ENCODE measurements at regions not wholly inside any gene's neighbourhood (a gene's known extent, or its start where the extent isn't known, plus 50 kb on each side); places are given as distances from the start of the nearest gene placed in this dataset.
"Not testable (repeated sequence)": the region's sequence is repeated elsewhere in the genome, so short reads cannot be mapped to it uniquely, and the experiment has no call there.

- H3K9me3 Mint-ChIP-seq (ENCODE audit: low read depth, unreplicated experiment): no peaks in the 10 kb centered on the region
- no peak overlapping the region for H3K4me3 Mint-ChIP-seq (ENCODE audit: low read depth, unreplicated experiment)
- no peaks in the 10 kb centered on the region for H3K27me3 Mint-ChIP-seq (ENCODE audit: unreplicated experiment)
- CTCF ChIA-PET: no interaction called here
- intact Hi-C loops (cut with micrococcal nuclease; ENCODE audit: unreplicated experiment): no loop called here
- no TSS peak for BruUV-seq (replicated peaks)
- H3K4me1 Mint-ChIP-seq (ENCODE audit: low read depth, unreplicated experiment): no peaks in the 10 kb centered on the region
- H3K36me3 Mint-ChIP-seq (ENCODE audit: insufficient read depth, unreplicated experiment): no peaks in the 10 kb centered on the region
- H3K27ac Mint-ChIP-seq (ENCODE audit: unreplicated experiment): no peak overlapping the region
- DNase-seq: no peak
- TF ChIP-seq CTCF (IDR thresholded peaks at IDR 0.05; ENCODE audit: unreplicated experiment): no peak
Measured at GRCh38 chr15:20271647-20272046, 270.0 kb downstream of the GOLGA6L6 start.

GRCh38 chr15:20269956-20270355, 271.6 kb downstream of the GOLGA6L6 start:
- DNase-seq; H3K36me3 Mint-ChIP-seq (ENCODE audit: insufficient read depth, unreplicated experiment); H3K4me3 Mint-ChIP-seq (ENCODE audit: low read depth, unreplicated experiment); intact Hi-C loops (cut with micrococcal nuclease; ENCODE audit: unreplicated experiment); BruUV-seq (replicated peaks); H3K9me3 Mint-ChIP-seq (ENCODE audit: low read depth, unreplicated experiment); H3K4me1 Mint-ChIP-seq (ENCODE audit: low read depth, unreplicated experiment); CTCF ChIA-PET; H3K27me3 Mint-ChIP-seq (ENCODE audit: unreplicated experiment); H3K27ac Mint-ChIP-seq (ENCODE audit: unreplicated experiment): not testable (repeated sequence)

GRCh38 chr15:20267996-20268395, 273.6 kb downstream of the GOLGA6L6 start:
- intact Hi-C loops (cut with micrococcal nuclease; ENCODE audit: unreplicated experiment); H3K27me3 Mint-ChIP-seq (ENCODE audit: unreplicated experiment); BruUV-seq (replicated peaks): not testable (repeated sequence)

GRCh38 chr15:20267051-20267730, 274.4 kb downstream of the GOLGA6L6 start:
- intact Hi-C loops (cut with micrococcal nuclease; ENCODE audit: unreplicated experiment); H3K9me3 Mint-ChIP-seq (ENCODE audit: low read depth, unreplicated experiment); H3K36me3 Mint-ChIP-seq (ENCODE audit: insufficient read depth, unreplicated experiment); H3K4me3 Mint-ChIP-seq (ENCODE audit: low read depth, unreplicated experiment); DNase-seq; BruUV-seq (replicated peaks); CTCF ChIA-PET; H3K27me3 Mint-ChIP-seq (ENCODE audit: unreplicated experiment); H3K4me1 Mint-ChIP-seq (ENCODE audit: low read depth, unreplicated experiment); H3K27ac Mint-ChIP-seq (ENCODE audit: unreplicated experiment): not testable (repeated sequence)

More at GRCh38 chr15:20267996-20268395, 273.6 kb downstream of the GOLGA6L6 start:
- H3K4me3 Mint-ChIP-seq (ENCODE audit: low read depth, unreplicated experiment); H3K4me1 Mint-ChIP-seq (ENCODE audit: low read depth, unreplicated experiment); CTCF ChIA-PET; H3K9me3 Mint-ChIP-seq (ENCODE audit: low read depth, unreplicated experiment); H3K27ac Mint-ChIP-seq (ENCODE audit: unreplicated experiment); H3K36me3 Mint-ChIP-seq (ENCODE audit: insufficient read depth, unreplicated experiment); DNase-seq: not testable (repeated sequence)

- H3K4me3 Mint-ChIP-seq (ENCODE audit: low read depth, unreplicated experiment); BruUV-seq (replicated peaks); CTCF ChIA-PET; H3K36me3 Mint-ChIP-seq (ENCODE audit: insufficient read depth, unreplicated experiment); H3K27me3 Mint-ChIP-seq (ENCODE audit: unreplicated experiment); H3K4me1 Mint-ChIP-seq (ENCODE audit: low read depth, unreplicated experiment); H3K27ac Mint-ChIP-seq (ENCODE audit: unreplicated experiment); intact Hi-C loops (cut with micrococcal nuclease; ENCODE audit: unreplicated experiment); DNase-seq; H3K9me3 Mint-ChIP-seq (ENCODE audit: low read depth, unreplicated experiment): not testable (repeated sequence)
Measured at GRCh38 chr15:20265710-20266109, 275.9 kb downstream of the GOLGA6L6 start.

- intact Hi-C loops (cut with micrococcal nuclease; ENCODE audit: unreplicated experiment); H3K27ac Mint-ChIP-seq (ENCODE audit: unreplicated experiment); H3K4me3 Mint-ChIP-seq (ENCODE audit: low read depth, unreplicated experiment); DNase-seq; H3K27me3 Mint-ChIP-seq (ENCODE audit: unreplicated experiment); H3K36me3 Mint-ChIP-seq (ENCODE audit: insufficient read depth, unreplicated experiment); CTCF ChIA-PET; H3K9me3 Mint-ChIP-seq (ENCODE audit: low read depth, unreplicated experiment); H3K4me1 Mint-ChIP-seq (ENCODE audit: low read depth, unreplicated experiment); BruUV-seq (replicated peaks): not testable (repeated sequence)
Measured at GRCh38 chr15:20261321-20262280, 280.0 kb downstream of the GOLGA6L6 start.

- H3K36me3 Mint-ChIP-seq (ENCODE audit: insufficient read depth, unreplicated experiment); BruUV-seq (replicated peaks); H3K27me3 Mint-ChIP-seq (ENCODE audit: unreplicated experiment); intact Hi-C loops (cut with micrococcal nuclease; ENCODE audit: unreplicated experiment); DNase-seq; H3K9me3 Mint-ChIP-seq (ENCODE audit: low read depth, unreplicated experiment); H3K4me1 Mint-ChIP-seq (ENCODE audit: low read depth, unreplicated experiment); H3K4me3 Mint-ChIP-seq (ENCODE audit: low read depth, unreplicated experiment); CTCF ChIA-PET; H3K27ac Mint-ChIP-seq (ENCODE audit: unreplicated experiment): not testable (repeated sequence)
Measured at GRCh38 chr15:20260650-20261049, 280.9 kb downstream of the GOLGA6L6 start.

GRCh38 chr15:20259559-20260190, 281.9 kb downstream of the GOLGA6L6 start:
- DNase-seq; H3K9me3 Mint-ChIP-seq (ENCODE audit: low read depth, unreplicated experiment); BruUV-seq (replicated peaks); intact Hi-C loops (cut with micrococcal nuclease; ENCODE audit: unreplicated experiment); H3K4me1 Mint-ChIP-seq (ENCODE audit: low read depth, unreplicated experiment); H3K27ac Mint-ChIP-seq (ENCODE audit: unreplicated experiment); CTCF ChIA-PET; H3K36me3 Mint-ChIP-seq (ENCODE audit: insufficient read depth, unreplicated experiment); H3K27me3 Mint-ChIP-seq (ENCODE audit: unreplicated experiment); H3K4me3 Mint-ChIP-seq (ENCODE audit: low read depth, unreplicated experiment): not testable (repeated sequence)

GRCh38 chr15:20256394-20256793, 285.2 kb downstream of the GOLGA6L6 start:
- H3K27ac Mint-ChIP-seq (ENCODE audit: unreplicated experiment); intact Hi-C loops (cut with micrococcal nuclease; ENCODE audit: unreplicated experiment); H3K4me3 Mint-ChIP-seq (ENCODE audit: low read depth, unreplicated experiment); DNase-seq; CTCF ChIA-PET; H3K36me3 Mint-ChIP-seq (ENCODE audit: insufficient read depth, unreplicated experiment); H3K9me3 Mint-ChIP-seq (ENCODE audit: low read depth, unreplicated experiment); H3K27me3 Mint-ChIP-seq (ENCODE audit: unreplicated experiment); BruUV-seq (replicated peaks); H3K4me1 Mint-ChIP-seq (ENCODE audit: low read depth, unreplicated experiment): not testable (repeated sequence)
